AG04450 (cell line): ENCODE measurements at regions not wholly inside any gene's neighbourhood (a gene's known extent, or its start where the extent isn't known, plus 50 kb on each side); places are given as distances from the start of the nearest gene placed in this dataset.

Experiments used
- CTCF ChIA-PET: fragments of 300-600, 350-600 bp; formaldehyde crosslinking; extraction: SDS; loops from one replicate; lab custom pipeline; 2022; ENCODE audit warnings: antibody characterized with exemption, inconsistent platforms; lab: Charles Lee
- POLR2A ChIA-PET: fragments of 350-600 bp; formaldehyde crosslinking; extraction: SDS; loops from one replicate; lab custom pipeline; 2021; ENCODE audit warnings: antibody characterized with exemption, inconsistent platforms; lab: Yijun Ruan, JAX
- DNase-seq: peaks from one replicate; pipeline ENCODE4 v3.0.0-alpha.2; 2011; ENCODE audit warnings: low read depth, low spot score
- H3K27ac ChIP-seq: one replicate; pipeline ENCODE4 v1.5.1; 2012; ENCODE audit warnings: low read depth, low read length, control low read depth
- H3K27me3 ChIP-seq: one replicate; pipeline ENCODE4 v1.6.0; 2012; ENCODE audit warnings: low read length; ENCODE audit not compliant: control insufficient read depth, insufficient read depth
- H3K4me3 ChIP-seq: 2 replicates; pipeline ENCODE4 v1.5.1; 2011; ENCODE audit warnings: mild to moderate bottlenecking, low read depth, low read length, control low read depth
- H3K9me3 ChIP-seq: 2 replicates; pipeline ENCODE4 v1.5.1; 2012; ENCODE audit warnings: low read length; ENCODE audit not compliant: control insufficient read depth, insufficient read depth
- CTCF ChIP-seq: IDR thresholded peaks from 2 replicates; pipeline ENCODE4 v1.5.1; 2011; ENCODE audit warnings: low read depth, low read length, control low read depth, inconsistent platforms

- TF ChIP-seq CTCF, result no peak
- no peaks in the 10 kb centered on the region for H3K9me3 ChIP-seq
- H3K4me3 ChIP-seq, result no peak overlapping the region
- DNase-seq, result no peak
- H3K27ac ChIP-seq, result no peak overlapping the region
- ChIA-PET POLR2A (no interaction called here), CTCF (no interaction called here)
- no peaks in the 10 kb centered on the region for H3K27me3 ChIP-seq
Observed at GRCh38 chr4:11155208-11155867, 273.4 kb downstream of the HS3ST1 start.

- H3K9me3 ChIP-seq, result no peaks in the 10 kb centered on the region; the same call in 1 of the 2 replicates
- no peak for DNase-seq
- no peak overlapping the region for H3K27ac ChIP-seq
- POLR2A ChIA-PET, result no interaction called here
- CTCF ChIA-PET, result interaction anchor here (0.6 kb wide), 1 partner anchor 36 kb away, joined by 3 read pairs; no protein-coding TSS in a partner anchor
- H3K4me3 ChIP-seq, result no peak overlapping the region
- no peak for TF ChIP-seq CTCF
- no peaks in the 10 kb centered on the region for H3K27me3 ChIP-seq
Observed at GRCh38 chr4:11153171-11153750, 275.4 kb downstream of the HS3ST1 start.

- H3K9me3 ChIP-seq, result no peaks in the 10 kb centered on the region; the same call in 1 of the 2 replicates
- ChIA-PET CTCF (interaction anchor here (0.6 kb wide), 1 partner anchor 36 kb away, joined by 3 read pairs; no protein-coding TSS in a partner anchor), POLR2A (no interaction called here)
- no peak overlapping the region for H3K27ac ChIP-seq
- H3K27me3 ChIP-seq, result no peaks in the 10 kb centered on the region
- H3K4me3 ChIP-seq, result no peak overlapping the region
- DNase-seq, result no peak
- TF ChIP-seq CTCF, result no peak
Observed at GRCh38 chr4:11152684-11153083, 276.0 kb downstream of the HS3ST1 start.

GRCh38 chr4:11151500-11151899 is 277.2 kb downstream of the HS3ST1 start:
- ChIA-PET CTCF (no interaction called here), POLR2A (no interaction called here)
- Histone ChIP-seq H3K27me3 (no peaks in the 10 kb centered on the region), H3K9me3 (no peaks in the 10 kb centered on the region; the same call in 1 of the 2 replicates), H3K27ac (no peak overlapping the region), H3K4me3 (no peak overlapping the region)
- DNase-seq, result no peak
- no peak for TF ChIP-seq CTCF

GRCh38 chr4:11149612-11150259 is 279.0 kb downstream of the HS3ST1 start:
- Histone ChIP-seq H3K4me3 (no peak overlapping the region), H3K9me3 (no peaks in the 10 kb centered on the region; the same call in 1 of the 2 replicates), H3K27me3 (no peaks in the 10 kb centered on the region), H3K27ac (no peak overlapping the region)
- TF ChIP-seq CTCF, result no peak
- ChIA-PET POLR2A (no interaction called here), CTCF (no interaction called here)
- no peak for DNase-seq
